Bronchial epithelial cell (primary cell): ENCODE measurements at regions not wholly inside any gene's neighbourhood (a gene's known extent, or its start where the extent isn't known, plus 50 kb on each side); places are given as distances from the start of the nearest gene placed in this dataset.

Experiments
- DNase-seq: peaks from one replicate; pipeline ENCODE4 v3.0.0-alpha.2; 2010; ENCODE audit warnings: low read depth
- FAIRE-seq: peaks from 2 replicates; lab custom pipeline; 2011; peaks lifted over from hg19 to GRCh38; lab: Jason Lieb, UNC
- H3K27me3 ChIP-seq: 2 replicates; pipeline ENCODE4 v1.5.1; 2011; ENCODE audit warnings: low read length; ENCODE audit not compliant: control insufficient read depth, insufficient read depth
- H3K36me3 ChIP-seq: 2 replicates; pipeline ENCODE4 v1.5.1; 2011; ENCODE audit warnings: low read length; ENCODE audit not compliant: control insufficient read depth, insufficient read depth
- H3K4me3 ChIP-seq: 2 replicates; pipeline ENCODE4 v1.5.1; 2011; ENCODE audit warnings: mild to moderate bottlenecking, low read depth, low read length, control low read depth
- CTCF ChIP-seq: IDR thresholded peaks from 2 replicates; pipeline ENCODE4 v1.5.1; 2011; ENCODE audit warnings: mild to moderate bottlenecking, moderate library complexity, low read length, control low read depth, inconsistent platforms; ENCODE audit not compliant: insufficient read depth, severe bottlenecking

- Histone ChIP-seq H3K4me3 (no peak overlapping the region), H3K36me3 (no peaks in the 10 kb centered on the region), H3K27me3 (no peaks in the 10 kb centered on the region)
- DNase-seq (peak; percentile 35), FAIRE-seq (peak; percentile 13)
- TF ChIP-seq CTCF, result peak; percentile 70
These were observed 85.4 kb upstream of the OLIG2 start for GRCh38 chr21:32940079-32941014.

GRCh38 chr21:32941263-32941662, 84.5 kb upstream of the OLIG2 start:
- H3K4me3 ChIP-seq, result no peak overlapping the region
- DNase-seq (no peak), FAIRE-seq (no peak)
- H3K36me3 ChIP-seq, result no peaks in the 10 kb centered on the region
- H3K27me3 ChIP-seq, result no peaks in the 10 kb centered on the region
- no peak for TF ChIP-seq CTCF

GRCh38 chr21:32946654-32947053, 79.1 kb upstream of the OLIG2 start:
- FAIRE-seq (no peak), DNase-seq (no peak)
- Histone ChIP-seq H3K36me3 (no peaks in the 10 kb centered on the region), H3K4me3 (no peak overlapping the region), H3K27me3 (no peaks in the 10 kb centered on the region)
- no peak for TF ChIP-seq CTCF

- Histone ChIP-seq H3K36me3 (no peaks in the 10 kb centered on the region), H3K4me3 (no peak overlapping the region), H3K27me3 (peaks cover 2% of the 10 kb centered on the region)
- DNase-seq, result no peak
- FAIRE-seq, result no peak
- TF ChIP-seq CTCF, result no peak
These were observed 78.0 kb upstream of the OLIG2 start for GRCh38 chr21:32947736-32948135.

GRCh38 chr21:32949701-32950100, 76.0 kb upstream of the OLIG2 start:
- no peak for TF ChIP-seq CTCF
- no peak overlapping the region for H3K4me3 ChIP-seq
- H3K36me3 ChIP-seq, result no peaks in the 10 kb centered on the region
- H3K27me3 ChIP-seq, result peaks cover 2% of the 10 kb centered on the region
- FAIRE-seq (no peak), DNase-seq (no peak)
